Left ventricle myocardium inferior (tissue), 1 donor: ENCODE measurements at regions not wholly inside any gene's neighbourhood (a gene's known extent, or its start where the extent isn't known, plus 50 kb on each side); places are given as distances from the start of the nearest gene placed in this dataset.
"Not testable (repeated sequence)": the region's sequence is repeated elsewhere in the genome, so short reads cannot be mapped to it uniquely, and the experiment has no call there.

Experiments used
- DNase-seq: peaks from one replicate; pipeline ENCODE4 v3.0.0-alpha.2; 2020
- H3K27ac ChIP-seq: fragments of 200-600 bp; replicated peaks from 2 replicates; pipeline ENCODE4 v1.8.0; 2021
- H3K27me3 ChIP-seq: fragments of 200-600 bp; 2 replicates; pipeline ENCODE4 v1.8.0; 2021; ENCODE audit warnings: low read depth
- H3K36me3 ChIP-seq: fragments of 200-600 bp; 2 replicates; pipeline ENCODE4 v1.8.0; 2021
- H3K4me1 ChIP-seq: fragments of 200-600 bp; 2 replicates; pipeline ENCODE4 v1.8.0; 2021
- H3K4me3 ChIP-seq: fragments of 200-600 bp; 2 replicates; pipeline ENCODE4 v1.8.0; 2021; ENCODE audit warnings: mild to moderate bottlenecking, moderate library complexity
- H3K9me3 ChIP-seq: fragments of 200-600 bp; replicated peaks from 2 replicates; pipeline ENCODE4 v1.8.0; 2021
- intact Hi-C: fragments of 100-400 bp; cut with micrococcal nuclease; formaldehyde crosslinking; loops from one replicate; pipeline ENCODE4 v1.11.0; 2022
- TF ChIP-seq, protein P1 (sequence below): fragments of 200-600 bp; IDR thresholded peaks from 2 replicates; pipeline ENCODE4 v1.8.0; 2021; ENCODE audit warnings: antibody characterized with exemption, mild to moderate bottlenecking, borderline replicate concordance
- donor health status: DM: no; HTN: yes; CAD: no; lungs with severe emphysema.

DNA sequence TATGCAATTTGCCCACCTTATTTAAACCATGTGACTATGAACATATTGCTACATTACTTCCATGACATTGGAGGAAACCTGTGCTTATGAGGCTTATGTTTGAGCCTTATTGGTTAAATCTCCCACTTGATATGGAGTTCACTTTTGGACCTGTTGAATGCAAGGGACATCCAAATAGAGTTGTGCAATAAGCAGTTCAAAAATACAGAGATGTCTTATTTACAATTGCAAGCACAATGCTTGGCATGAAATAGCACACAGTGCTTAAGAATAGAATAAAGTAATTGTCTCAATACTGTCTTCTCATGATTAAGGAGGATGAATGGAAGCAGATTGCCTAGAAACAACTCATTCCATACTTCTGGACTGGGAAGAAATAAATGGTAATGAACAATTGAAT, 793.5 kb downstream of the METTL4 start:
- Histone ChIP-seq H3K27ac (peak overlapping the region; percentile 83), H3K4me1 (peaks cover 29% of the 10 kb centered on the region), H3K4me3 (no peak overlapping the region), H3K27me3 (no peaks in the 10 kb centered on the region), H3K36me3 (no peaks in the 10 kb centered on the region), H3K9me3 (no peaks in the 10 kb centered on the region)
- intact Hi-C loops, result no loop called here
- no peak for DNase-seq
- TF ChIP-seq, protein P1, sequence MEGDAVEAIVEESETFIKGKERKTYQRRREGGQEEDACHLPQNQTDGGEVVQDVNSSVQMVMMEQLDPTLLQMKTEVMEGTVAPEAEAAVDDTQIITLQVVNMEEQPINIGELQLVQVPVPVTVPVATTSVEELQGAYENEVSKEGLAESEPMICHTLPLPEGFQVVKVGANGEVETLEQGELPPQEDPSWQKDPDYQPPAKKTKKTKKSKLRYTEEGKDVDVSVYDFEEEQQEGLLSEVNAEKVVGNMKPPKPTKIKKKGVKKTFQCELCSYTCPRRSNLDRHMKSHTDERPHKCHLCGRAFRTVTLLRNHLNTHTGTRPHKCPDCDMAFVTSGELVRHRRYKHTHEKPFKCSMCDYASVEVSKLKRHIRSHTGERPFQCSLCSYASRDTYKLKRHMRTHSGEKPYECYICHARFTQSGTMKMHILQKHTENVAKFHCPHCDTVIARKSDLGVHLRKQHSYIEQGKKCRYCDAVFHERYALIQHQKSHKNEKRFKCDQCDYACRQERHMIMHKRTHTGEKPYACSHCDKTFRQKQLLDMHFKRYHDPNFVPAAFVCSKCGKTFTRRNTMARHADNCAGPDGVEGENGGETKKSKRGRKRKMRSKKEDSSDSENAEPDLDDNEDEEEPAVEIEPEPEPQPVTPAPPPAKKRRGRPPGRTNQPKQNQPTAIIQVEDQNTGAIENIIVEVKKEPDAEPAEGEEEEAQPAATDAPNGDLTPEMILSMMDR, result no peak

DNA sequence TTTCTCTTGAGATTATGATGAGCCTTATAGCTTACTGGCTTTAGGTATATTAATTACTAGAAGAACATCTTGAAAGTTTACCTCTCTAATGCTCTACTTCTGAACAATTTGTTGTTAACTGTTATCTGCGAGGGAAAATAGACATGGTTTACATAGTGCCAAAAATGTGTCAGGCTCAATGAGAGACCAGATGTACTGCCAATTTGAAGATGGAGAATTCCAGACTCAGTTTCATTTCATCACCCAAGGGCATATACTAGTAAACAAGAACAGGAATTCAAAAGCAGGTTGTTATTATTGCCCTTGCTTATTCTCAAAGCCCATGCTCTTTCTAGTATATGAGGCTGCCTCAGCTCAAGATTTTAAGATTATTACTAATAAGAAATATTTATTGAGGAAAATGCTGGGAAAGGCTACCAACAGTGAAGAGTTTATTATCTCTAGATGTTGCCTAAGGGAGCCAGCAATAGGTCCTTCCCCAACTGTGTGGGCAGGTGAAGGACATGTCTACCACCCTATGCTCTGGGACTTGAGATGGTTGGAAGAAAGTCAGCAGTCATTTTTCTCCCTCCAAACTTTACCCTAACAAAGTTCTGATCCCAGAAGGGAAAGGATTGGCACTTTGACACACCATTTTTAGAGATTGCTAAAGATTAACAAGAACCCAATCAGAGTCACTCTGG, 792.7 kb downstream of the METTL4 start:
- no peak overlapping the region for H3K4me3 ChIP-seq
- DNase-seq, result no peak
- peak overlapping the region; percentile 83 for H3K27ac ChIP-seq
- H3K4me1 ChIP-seq, result peaks cover 29% of the 10 kb centered on the region
- intact Hi-C loops, result no loop called here
- H3K27me3 ChIP-seq, result no peaks in the 10 kb centered on the region
- TF ChIP-seq, protein P1, result no peak
- no peaks in the 10 kb centered on the region for H3K9me3 ChIP-seq
- no peaks in the 10 kb centered on the region for H3K36me3 ChIP-seq

DNA sequence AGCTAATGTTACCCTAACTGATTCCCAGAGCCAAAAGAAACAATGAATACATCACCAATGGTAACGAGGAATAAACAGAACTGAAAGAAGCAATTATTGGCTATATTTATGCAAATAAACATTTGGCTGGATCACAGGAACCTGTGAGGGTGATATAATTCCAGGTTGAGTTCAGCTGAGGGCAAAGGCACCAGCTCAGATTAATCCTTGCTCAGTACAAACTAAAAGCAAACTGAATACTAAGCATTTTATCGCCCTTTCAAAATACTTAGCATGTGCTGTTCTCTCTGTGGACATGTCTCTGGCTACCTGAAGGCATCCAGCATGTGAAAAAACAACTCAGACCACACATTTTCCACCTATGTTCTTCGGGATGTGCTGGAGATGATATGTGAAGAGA, 791.7 kb downstream of the METTL4 start:
- H3K9me3 ChIP-seq, result no peaks in the 10 kb centered on the region
- H3K4me3 ChIP-seq, result no peak overlapping the region
- no peaks in the 10 kb centered on the region for H3K27me3 ChIP-seq
- H3K4me1 ChIP-seq, result peaks cover 29% of the 10 kb centered on the region
- peak overlapping the region; percentile 83 for H3K27ac ChIP-seq
- H3K36me3 ChIP-seq, result no peaks in the 10 kb centered on the region
- intact Hi-C loops, result no loop called here
- TF ChIP-seq, protein P1, result no peak
- DNase-seq, result no peak

DNA sequence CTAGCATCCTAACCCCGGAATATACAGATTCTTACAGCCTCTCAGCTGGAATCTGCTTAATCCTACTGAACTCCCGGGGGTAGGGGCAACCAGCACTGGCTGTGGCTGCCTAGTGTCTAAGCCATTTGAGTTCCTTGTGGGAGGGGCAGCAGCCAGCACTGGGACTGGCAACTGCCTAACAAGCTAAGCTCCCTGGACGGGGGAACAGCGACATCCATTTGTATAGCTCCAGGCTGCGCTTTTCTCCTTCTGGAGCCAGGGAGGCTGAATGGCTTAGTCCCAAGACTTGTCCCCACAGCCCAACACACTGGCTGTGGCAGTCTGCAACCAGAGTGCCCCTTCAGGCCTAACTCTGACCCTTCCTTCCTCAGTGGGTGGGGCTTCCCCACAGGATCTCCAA, 787.2 kb downstream of the METTL4 start:
- Histone ChIP-seq H3K9me3 (peaks cover 18% of the 10 kb centered on the region), H3K4me3 (no peak overlapping the region), H3K36me3 (no peaks in the 10 kb centered on the region), H3K4me1 (peaks cover 12% of the 10 kb centered on the region), H3K27ac (no peak overlapping the region), H3K27me3 (no peaks in the 10 kb centered on the region)
- TF ChIP-seq, protein P1, result no peak
- DNase-seq, result no peak
- intact Hi-C loops, result no loop called here

DNA sequence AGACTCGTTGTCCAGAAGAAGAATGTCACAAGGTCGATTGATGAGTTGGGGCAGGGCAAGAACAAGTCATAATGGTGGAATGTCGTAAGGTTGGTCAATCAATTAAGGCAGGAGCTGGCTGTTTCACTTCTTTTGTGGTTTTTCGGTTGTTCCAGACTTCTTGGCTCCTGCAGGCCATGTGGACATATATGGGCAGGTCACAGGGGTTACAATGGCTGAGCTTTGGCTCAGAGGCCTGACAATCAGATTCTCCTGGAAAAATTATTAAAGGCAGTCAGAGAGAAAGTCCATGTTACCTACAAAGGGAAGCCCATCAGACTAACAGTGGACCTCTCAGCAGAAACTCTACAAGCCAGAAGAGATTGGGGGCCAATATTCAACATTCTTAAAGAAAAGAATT, 785.3 kb downstream of the METTL4 start:
- peaks cover 18% of the 10 kb centered on the region for H3K9me3 ChIP-seq
- DNase-seq, H3K4me1 ChIP-seq, H3K4me3 ChIP-seq, H3K27me3 ChIP-seq, H3K27ac ChIP-seq, H3K36me3 ChIP-seq, intact Hi-C loops: not testable (repeated sequence)

DNA sequence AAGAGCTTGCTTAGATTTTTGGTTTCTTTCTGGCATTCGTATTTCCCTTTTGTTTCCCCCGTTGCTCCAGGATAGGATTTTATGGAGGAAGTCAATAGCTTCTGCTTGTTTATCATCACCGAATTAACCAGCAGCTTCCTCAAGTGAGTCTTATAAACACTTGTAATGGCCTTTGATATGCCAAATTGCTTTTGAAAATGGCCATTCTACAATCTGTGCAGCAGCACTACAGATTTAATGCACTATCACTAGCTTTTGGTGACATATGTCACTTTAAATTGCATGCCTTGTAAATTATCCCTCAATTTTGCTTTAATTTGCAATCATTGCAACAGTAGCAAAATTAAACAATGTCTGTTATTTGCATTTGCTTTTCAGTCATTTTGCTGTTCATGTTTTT, 774.7 kb downstream of the METTL4 start:
- Histone ChIP-seq H3K4me3 (no peak overlapping the region), H3K36me3 (no peaks in the 10 kb centered on the region), H3K27ac (no peak overlapping the region), H3K4me1 (peaks cover 3% of the 10 kb centered on the region), H3K9me3 (peaks cover 13% of the 10 kb centered on the region), H3K27me3 (no peaks in the 10 kb centered on the region)
- TF ChIP-seq, protein P1, result no peak
- no peak for DNase-seq
- intact Hi-C loops, result no loop called here
